ENCODE measurements at regions not wholly inside any gene's neighbourhood (a gene's known extent, or its start where the extent isn't known, plus 50 kb on each side); places are given as distances from the start of the nearest gene placed in this dataset.
"Not testable (repeated sequence)": the region's sequence is repeated elsewhere in the genome, so short reads cannot be mapped to it uniquely, and the experiment has no call there.

DNA sequence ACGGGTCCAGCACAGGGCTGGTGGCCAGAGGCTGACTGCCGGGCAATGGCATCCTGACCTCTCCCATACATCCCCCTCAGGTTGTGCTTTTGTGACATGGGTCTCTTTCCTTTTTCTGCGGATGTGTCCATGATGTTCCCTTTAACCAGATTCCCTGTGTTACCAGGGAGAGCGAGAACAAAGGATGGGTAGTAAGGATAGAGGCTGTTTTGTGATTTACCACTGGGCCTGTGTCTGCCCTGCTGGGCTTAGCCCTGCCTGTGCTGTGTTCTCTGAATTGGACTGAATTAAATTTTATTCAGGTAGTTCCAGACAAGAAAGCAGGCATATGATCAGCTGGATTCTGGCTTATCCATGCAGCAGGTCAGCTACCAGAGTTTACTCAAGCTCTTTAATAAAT is 301.6 kb downstream of the RWDD3 start:
- no peak for FAIRE-seq

DNA sequence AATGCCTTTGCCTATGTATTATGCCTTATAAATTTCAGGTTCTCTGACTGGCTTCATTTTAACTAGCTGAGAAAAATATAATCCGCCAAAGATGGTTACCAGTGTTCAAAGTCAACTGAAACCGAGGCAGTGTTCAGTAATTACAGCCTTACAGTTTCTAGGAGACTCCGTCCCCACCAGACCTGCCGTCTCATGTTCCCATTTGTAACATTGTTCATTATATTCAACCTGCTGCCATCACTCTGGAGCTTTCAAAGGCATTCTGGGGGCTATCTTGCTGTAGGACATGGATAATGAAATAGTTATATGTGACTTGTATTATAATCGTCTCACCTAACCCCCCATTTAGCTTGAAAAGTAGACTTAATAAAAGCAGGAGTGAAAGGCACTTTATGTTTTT is 302.5 kb downstream of the RWDD3 start:
- no peak for FAIRE-seq

DNA sequence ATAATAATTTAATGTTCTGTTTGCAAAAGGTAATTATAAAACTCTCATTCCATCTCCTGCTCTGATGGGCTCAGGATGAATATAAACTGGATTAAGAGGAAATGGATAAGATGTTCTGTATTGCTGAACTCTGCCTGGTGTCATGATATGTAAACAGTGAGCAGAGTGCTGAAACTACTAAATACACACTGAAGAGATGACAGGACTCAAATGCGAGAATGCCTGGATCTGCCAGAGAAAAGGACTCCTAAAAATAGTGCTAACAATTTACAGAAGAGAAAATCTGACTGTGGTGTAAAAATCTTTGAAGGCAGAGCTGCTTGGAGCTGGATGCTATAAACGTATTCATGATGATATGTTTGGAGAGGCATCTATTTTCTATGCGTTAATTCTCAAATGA is 303.2 kb downstream of the RWDD3 start:
- FAIRE-seq, result no peak

DNA sequence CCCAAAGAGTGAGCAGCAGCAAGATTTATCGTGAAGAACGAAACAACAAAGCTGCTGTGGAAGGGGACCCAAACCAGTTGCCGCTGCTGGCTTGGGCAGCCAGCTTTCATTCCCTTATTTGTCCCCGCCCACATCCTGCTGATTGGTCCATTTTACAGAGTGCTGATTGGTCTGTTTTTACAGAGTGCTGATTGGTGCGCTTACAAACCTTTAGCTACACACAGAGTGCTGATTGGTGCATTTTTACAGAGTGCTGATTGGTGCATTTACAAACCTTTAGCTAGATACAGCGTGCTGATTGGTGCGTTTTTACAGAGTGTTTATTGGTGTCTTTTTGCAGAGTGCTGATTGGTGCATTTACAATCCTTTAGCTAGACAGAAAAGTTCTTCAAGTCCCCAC is 304.2 kb downstream of the RWDD3 start:
- FAIRE-seq, result not testable (repeated sequence)

DNA sequence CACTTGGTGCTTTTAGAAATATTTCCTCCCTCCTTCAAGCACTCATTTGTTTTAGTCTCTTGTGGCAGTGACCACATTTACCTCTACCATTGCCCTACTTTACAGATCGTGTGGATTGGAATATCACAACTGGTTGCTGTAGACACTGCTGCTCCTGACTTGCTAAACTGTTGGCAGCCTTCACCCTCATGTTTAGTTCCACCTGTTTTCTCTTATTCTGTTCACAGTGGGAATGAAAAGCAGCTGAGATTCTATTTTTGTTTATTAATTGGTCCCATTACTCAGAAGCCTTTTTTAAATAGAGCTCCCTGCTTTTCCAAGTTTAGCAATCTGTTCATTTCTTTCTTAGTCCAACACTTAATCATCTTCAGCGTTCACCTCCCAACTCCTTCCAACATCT is 308.9 kb downstream of the RWDD3 start:
- FAIRE-seq, result no peak

DNA sequence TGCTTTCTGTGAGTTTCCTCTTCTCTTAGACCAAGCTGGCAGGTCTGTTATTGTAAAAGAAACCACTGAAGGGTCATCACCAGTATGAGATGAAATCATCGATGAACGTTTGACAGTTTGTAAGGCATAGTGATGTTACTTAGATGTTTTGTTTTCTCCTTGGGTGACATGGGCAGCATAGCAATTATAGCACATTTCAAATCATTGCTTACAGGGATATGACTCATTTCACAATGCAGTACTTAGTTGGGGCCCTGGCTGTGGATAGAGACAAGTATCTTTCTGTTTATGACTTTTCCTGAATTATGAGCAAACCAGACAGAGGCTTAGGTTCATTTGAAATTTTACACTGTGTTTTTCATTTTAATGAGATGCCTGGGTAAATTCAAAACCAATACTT is 313.0 kb downstream of the RWDD3 start:
- no peak for FAIRE-seq

DNA sequence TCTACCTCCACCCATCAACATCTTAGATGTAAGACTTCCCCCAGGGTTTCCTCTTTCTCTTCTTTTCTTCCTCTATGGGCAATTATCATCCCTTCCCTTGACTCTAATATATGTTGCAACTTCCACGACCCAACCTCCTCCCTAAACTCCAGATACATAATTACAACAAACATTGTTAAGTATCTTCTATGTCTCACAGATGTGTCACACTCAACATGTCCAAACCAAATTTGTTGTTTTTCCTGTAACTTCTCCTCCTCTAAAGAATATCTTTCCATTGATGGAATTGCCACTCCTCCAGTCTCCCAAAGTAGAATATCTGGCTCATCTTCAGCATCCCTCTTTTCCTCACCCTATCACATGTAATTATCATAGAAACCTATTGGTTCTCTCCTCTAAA is 314.2 kb downstream of the RWDD3 start:
- FAIRE-seq, result no peak

DNA sequence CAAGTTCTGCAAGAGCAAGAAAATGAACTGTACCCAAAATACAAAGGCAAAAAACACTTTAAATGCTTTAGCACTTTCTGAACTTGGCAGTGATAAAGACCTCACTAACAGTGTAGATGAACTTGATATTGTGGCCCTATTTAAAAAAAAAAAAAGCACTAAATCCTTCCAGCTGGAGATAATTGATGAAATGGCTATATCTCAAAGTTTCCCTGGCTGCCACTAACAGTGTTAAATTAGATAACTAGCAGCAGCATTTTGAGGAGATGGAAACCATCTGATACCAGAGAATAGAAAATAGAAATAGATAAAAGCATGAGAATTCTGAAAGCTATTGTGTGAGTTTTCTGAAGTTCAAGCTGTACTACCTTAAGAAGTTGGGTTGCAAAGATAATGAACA is 317.2 kb downstream of the RWDD3 start:
- no peak for FAIRE-seq

DNA sequence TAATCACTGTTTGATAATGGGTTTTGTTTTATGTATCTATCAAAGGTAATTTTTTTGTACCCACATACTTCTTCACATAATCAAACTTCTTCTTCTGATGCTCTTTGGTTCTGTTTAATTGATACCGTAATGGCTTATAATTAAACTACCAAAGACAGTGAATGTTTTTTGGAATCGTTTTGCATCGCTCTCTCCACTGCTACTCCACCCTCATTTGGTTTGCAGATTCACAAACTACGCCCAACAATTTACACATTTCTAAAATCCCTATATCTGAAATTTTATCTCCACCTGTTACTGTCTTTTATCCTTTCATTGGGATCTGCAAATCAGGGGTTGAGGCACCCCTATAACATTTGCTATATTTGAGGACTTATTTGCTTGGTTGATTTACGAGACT is 319.6 kb downstream of the RWDD3 start:
- no peak for FAIRE-seq

DNA sequence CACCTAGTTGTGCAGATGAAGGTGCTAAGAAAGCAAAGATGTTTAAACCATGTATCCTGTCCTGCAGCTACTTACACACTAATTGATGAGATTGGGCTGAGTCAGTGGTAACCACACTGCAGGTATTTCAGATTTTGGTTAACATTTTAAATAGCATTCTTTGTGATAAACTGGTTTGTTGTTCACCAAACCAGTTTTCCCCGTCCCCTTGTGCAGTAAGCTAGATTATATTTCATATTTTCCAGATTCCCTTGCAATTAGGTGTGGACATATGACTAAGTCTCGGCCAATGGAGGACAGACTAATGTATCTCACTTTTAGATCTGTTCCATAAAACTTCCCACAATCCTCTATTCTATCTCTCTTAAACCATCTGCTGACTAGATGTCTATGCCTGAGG is 320.4 kb downstream of the RWDD3 start:
- FAIRE-seq, result no peak

DNA sequence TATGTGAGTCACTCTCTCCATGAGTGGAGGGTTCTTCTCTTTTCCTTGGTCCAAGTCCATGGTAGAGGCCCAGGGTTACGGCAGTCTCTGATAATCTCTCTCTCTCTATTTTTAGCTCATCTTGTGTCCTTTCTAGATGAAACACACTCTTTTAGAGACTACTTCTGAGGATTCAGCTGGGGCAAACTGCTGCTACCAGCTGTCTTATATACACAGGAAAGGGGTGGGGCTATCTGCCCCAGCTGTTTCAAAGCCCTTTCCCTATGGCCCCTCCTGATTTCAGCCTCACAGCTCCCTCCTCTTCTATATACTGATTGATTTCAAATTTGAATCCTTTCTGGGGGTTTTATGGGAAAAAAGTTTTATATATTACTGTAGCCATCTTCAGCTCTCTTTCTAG is 324.8 kb downstream of the RWDD3 start:
- no peak for FAIRE-seq

DNA sequence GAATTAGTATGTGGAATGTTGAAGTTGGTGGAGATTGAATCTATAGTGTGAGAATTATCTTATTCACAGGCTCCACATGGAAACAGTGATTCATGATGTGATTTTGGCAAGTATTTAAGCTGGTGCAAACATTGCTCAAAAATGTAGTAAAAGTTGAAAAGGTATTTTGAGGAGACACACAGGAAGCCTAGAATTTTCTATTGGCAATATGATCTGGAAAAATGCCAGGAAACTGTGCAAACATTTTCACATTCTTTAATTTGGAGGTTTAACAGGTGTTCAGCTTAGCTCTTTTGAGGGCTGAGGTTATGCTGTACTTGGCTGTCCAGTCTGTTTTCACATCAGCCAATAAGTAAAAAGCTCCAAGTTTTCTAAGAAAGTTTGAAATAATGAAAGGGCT is 327.3 kb downstream of the RWDD3 start:
- FAIRE-seq, result no peak

DNA sequence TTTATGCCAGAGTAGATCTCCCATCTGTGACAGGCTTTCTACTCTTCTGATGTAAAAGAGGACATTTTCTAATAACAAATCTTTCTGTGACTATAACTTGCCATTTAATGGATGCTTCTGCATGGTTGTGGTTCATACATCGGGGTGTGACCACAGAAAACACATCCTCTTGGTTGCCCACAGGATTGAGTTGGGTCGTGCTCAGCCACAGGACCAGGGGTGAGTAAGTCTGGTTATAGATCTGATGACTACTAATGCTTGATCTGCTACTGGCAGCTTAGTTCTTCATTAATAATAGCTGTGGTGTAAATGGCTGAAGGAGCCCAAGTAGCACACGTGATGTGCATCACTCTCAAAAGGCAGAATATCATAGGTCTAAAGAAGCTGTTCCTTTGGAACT is 328.2 kb downstream of the RWDD3 start:
- FAIRE-seq, result no peak

DNA sequence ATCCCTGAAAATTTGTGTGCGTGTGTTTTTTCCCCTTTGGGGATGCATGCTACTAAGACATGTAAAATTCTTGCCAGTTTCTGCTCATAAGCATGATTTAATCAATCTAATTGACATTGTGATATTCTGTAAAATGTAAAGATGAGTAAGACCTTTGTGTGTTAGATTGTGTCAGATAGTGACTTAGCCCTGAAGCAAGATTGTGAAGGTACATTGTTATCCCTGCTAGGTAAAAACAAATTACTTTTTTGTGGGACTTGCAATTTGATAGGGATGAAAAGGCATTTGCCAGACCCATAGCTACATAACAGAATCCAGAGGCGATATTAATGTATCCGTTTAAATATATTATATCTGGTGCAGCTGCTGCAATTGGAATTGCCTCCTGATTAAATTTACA is 338.0 kb downstream of the RWDD3 start:
- no peak for FAIRE-seq

DNA sequence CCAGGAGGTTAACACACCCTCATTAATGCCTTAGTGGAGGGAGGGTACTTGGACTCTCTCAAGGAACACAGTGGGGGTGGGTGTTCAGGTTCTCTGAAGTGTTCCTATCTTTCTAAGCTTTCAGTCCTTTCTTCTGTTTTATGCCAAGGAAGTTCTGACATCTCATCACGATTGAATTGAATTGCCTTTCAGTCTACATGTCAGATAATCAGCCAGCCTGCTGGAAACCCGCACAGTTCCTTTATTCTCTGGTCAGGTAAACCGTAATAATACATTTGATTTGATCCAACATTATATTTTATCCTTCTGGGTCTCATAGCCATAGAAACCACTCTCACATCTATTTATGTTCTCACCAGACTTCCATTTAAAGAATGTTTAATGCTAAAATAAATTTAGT is 339.0 kb downstream of the RWDD3 start:
- FAIRE-seq, result no peak

DNA sequence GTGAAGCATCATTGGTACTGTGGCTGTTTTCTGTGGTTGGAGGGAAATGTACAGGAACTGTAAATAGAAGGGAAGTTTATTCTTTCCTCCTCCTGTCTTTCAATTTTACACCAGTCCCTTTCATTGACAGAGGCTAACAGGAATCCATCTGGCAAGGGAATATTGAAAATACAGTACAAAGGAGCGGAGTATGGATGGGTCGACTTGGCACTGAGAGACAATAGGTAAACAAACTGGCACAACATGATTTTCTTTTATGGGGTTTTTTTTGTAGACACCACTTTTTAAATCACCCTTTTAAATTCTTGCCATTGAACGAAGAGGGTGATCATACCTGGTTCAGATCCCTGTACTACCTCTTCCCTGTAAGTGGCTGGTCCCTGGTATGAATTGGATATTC is 341.3 kb downstream of the RWDD3 start:
- FAIRE-seq, result no peak

DNA sequence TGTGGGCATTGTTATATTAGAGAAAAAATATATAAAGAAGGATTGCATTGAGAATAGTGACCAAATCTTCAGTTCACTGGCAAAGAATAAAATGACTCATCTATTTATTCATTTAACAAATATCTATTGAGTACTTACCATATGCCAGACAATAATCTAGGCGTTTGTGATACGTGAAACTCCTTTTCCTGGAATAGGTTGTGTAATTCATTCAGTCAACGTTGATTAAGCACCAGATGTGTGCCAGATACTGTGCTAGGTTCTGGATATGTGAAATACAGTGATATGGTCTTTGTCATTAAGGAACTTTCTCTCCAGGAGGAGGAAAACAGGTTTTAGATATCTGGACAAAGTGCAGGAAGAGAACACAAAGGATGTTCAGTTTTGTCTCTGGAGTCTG is 344.5 kb downstream of the RWDD3 start:
- no peak for FAIRE-seq

DNA sequence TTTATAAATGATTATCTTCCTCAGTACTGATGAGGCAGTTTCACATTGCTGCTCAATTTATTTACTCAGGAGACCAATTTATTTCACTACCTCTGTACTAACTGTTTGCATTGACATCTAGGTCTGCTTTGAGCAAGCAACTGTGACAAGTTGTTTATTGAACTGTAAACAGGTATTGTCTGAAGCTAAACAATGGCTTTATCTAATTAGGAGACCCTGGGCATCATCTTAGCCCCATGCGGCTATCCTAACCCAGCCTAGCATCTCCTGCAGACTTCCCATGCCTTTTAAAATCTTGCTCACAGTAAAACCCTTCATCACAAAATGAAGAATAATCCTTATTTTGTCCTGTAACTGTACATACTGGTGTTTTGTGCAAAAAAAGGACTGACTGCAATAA is 348.2 kb downstream of the RWDD3 start:
- FAIRE-seq, result no peak

DNA sequence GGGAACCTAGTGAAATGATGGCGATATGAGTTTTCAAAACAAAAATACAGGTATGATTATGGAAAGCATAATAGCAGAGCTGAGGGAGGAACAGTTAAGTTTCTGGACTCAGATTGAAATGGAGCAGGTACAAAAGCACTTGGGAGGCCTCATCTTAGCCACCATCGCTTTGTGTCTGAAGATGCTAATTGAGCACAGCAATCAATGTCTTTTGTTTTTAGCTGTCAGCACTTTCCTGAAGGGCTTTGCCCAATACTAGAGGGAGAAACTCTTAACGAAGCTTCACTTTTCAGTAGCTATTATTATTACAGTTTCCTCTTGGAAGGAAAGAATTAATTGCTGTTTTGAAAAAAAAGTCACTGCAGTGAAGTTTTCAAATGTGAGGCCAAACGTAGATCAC is 348.7 kb downstream of the RWDD3 start:
- no peak for FAIRE-seq

DNA sequence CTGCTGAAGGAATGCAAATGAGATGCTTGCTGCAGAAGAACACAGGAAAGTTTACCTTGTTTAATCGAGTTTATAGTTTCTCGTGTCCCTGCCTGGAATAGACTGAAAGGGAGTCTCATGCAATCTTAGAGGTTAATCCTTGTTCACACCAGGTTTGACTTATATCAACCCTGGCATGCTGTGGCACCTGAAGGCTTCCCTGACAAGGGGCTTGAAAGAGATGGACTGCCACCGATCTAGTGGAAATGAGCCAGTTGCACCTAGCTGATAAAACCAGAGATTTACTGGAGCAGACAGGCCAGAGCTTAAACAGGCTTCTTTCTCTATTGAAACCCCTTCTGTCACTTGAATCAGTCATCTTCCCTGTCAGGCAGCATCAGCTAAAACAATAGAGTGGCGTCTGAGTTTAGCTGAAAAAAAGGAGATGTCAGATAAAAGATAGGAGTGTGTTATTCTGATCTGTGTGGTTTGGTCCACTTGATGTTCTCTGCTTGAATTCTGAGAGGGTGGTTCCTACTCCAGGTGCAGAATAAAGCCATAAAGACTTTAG is 349.7 kb downstream of the RWDD3 start:
- no peak for FAIRE-seq

DNA sequence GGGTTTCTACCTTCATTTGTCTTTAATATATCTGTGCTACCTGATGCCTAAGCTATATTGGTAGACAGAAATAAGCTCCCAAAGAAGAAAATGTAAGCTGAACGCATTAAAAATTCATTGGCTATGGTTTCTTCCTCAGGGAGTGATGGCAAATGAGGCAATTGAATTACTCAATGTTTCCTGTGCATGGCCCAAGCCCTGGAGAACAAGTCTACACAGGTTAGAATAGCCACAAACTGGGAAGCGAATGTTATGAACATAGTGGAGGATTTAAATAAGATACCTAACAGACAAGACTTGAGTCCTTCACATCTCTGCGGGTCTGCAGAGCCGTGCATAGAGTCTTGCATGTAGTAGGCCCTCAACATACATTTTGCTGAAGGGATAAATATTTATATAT is 350.3 kb downstream of the RWDD3 start:
- no peak for FAIRE-seq

DNA sequence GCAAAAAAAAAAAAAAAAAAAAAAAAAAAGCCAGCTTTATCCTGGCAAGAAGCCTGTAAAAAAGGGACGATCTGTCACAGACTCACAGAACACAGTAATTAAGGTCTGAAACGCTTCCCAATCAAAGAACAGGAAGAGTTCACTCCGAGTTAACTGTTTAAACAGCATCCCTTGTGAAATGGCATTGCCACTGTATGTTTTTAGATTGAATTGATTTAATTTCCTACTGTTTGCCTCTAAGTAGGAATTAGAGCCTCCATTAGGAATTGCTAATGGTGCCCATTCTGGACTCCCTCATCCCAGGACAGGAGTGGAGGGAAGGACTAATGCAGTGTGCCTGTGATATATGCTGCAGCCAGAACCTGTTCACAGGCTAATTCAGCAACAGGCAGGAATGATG is 370.8 kb downstream of the RWDD3 start:
- FAIRE-seq, result no peak

DNA sequence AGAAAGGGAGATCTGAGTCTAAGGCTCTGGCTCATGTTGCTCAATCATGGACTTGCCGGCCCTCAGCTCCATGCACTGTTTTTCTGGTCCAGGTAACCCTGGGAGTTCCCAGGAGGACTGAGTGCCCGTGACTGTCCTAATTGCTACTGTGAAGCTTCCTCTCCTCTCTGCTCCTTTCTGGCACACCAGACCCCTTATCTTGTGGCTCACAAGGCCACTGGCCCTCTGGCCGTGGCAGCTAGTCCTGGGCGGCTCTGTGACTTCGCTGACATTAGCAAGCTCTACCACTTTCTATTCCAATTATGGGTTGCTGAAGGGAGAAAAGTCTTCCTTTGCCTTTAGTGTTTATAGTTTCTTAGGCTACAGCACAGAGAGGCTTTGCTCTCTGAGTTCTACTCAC is 380.2 kb downstream of the RWDD3 start:
- no peak for FAIRE-seq

DNA sequence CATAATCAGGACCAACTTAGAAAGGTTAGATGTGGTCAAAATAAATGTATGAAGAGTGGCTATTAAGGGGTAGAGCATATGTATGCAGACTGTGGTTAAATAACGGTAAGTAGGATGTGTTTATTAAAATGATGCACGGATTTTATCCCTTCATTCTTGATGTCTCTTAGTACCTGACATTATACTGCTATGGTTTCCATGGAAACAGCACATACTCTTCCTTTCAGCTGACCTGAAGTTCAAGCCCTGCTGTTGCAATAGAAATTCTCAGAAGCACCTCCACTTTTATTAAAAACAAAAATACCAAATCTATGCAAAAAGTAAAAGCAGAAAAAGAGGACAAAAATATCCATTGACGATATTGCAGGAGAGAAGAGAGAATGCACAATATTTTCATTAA is 381.4 kb downstream of the RWDD3 start:
- FAIRE-seq, result no peak

DNA sequence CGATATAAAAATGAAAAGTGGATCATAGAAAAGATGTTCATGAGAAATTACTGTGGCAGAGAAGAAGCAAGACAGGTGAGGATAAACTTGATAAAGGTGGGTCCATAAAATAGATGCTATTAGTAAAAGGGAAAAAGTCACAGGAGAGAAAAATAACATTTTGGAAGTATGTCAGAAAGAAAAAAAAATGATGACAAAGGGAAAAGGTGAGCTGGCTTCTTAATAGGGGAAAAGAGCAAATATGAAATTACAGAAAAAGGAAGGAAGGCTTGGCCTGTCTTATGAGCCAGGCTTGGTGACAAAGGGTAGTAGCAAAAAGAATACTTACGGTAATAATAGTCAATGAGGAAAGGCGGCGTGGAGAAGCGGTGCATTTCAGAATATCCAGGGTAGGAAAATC is 386.1 kb downstream of the RWDD3 start:
- no peak for FAIRE-seq

DNA sequence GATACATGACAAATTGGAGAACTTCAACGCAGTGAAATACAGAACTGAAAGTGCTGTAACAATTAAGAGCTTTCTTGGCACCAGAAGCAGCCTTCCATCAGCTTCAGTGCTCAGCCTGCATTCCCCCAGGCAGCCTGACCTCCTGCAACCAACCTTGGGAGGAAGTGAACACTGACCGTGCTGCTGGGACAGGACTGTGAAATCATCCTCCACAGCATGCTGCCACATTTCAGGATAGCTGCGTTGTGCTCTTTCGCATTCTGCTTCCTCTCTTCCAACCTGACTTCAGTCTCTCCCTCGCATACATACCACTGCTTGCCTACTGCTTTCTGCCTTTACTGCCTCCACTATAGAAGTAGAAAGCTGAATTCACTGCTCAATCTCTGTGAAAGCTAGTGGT is 388.6 kb downstream of the RWDD3 start:
- FAIRE-seq, result no peak
